AG09309 (cell line): ENCODE measurements at regions not wholly inside any gene's neighbourhood (a gene's known extent, or its start where the extent isn't known, plus 50 kb on each side); places are given as distances from the start of the nearest gene placed in this dataset.

ENCODE experiments used
- DNase-seq: peaks from one replicate; pipeline ENCODE4 v3.0.0-alpha.2; 2010; ENCODE audit warnings: low read depth
- H3K4me3 ChIP-seq: 2 replicates; pipeline ENCODE4 v1.5.1; 2011; ENCODE audit warnings: mild to moderate bottlenecking, low read depth, low read length, moderate library complexity; ENCODE audit not compliant: control insufficient read depth
- CTCF ChIP-seq: IDR thresholded peaks from 2 replicates; pipeline ENCODE4 v1.5.1; 2011; ENCODE audit warnings: mild to moderate bottlenecking, low read depth, low read length, inconsistent platforms; ENCODE audit not compliant: insufficient read depth, control insufficient read depth; ENCODE audit errors: missing control alignments

DNA sequence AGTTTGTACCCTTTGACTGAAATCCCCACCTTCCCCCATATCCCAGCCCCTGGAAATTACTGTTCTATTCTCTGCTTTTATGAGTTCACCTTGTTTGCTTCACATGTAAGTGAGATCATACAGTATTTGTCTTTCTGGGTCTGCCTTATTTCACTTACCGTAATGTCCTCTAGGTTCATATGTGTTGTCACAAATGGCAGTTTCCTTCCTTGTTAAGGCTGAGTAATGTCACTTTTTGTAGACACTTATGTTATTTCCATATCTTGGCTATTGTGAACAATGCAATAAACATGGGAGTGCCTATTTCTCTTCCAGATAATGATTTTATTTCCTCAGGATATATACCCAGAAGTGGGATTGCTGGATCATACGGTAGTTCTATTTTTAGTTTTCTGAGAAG, 272.3 kb downstream of the MRPS30 start:
- no peak for DNase-seq
- no peak overlapping the region for H3K4me3 ChIP-seq
- TF ChIP-seq CTCF, result no peak

- no peak for DNase-seq
- no peak for TF ChIP-seq CTCF
- H3K4me3 ChIP-seq, result no peak overlapping the region
These were observed 281.1 kb downstream of the MRPS30 start for GRCh38 chr5:45089870-45090269.

- no peak overlapping the region for H3K4me3 ChIP-seq
- DNase-seq, result no peak
- TF ChIP-seq CTCF, result no peak
These were observed 284.6 kb downstream of the MRPS30 start for GRCh38 chr5:45093377-45093776.

- H3K4me3 ChIP-seq, result no peak overlapping the region
- no peak for DNase-seq
- TF ChIP-seq CTCF, result no peak
These were observed 286.2 kb downstream of the MRPS30 start for GRCh38 chr5:45094876-45095440.

GRCh38 chr5:45098483-45098882, 289.7 kb downstream of the MRPS30 start:
- no peak for DNase-seq
- no peak for TF ChIP-seq CTCF
- no peak overlapping the region for H3K4me3 ChIP-seq

GRCh38 chr5:45101146-45101545, 292.4 kb downstream of the MRPS30 start:
- H3K4me3 ChIP-seq, result no peak overlapping the region
- TF ChIP-seq CTCF, result no peak
- no peak for DNase-seq

DNA sequence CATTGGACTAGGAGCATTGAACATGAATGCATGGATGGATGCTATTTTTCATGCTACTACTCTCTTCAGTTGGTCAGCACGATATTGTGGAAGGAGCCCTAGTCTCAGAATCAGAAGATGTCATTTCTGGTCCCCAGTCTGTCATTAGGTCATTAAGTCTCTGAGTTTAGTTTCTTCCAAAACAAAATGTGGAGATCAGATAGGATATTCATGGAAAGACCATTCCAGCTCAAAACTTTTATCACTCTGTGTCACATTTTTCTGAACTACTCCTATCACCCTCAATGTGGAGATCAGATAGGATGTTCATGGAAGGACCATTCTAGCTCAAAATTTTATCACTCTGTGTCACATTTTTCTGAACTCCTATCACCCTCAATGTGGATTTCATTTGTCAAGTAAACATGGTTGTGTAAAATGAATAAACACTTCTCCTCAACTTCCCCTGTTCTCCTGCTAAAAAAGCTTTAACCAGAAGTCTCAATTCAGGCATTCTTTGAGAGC, 296.8 kb downstream of the MRPS30 start:
- DNase-seq, result no peak
- H3K4me3 ChIP-seq, result no peak overlapping the region
- no peak for TF ChIP-seq CTCF
